Nephron (organoid): ENCODE measurements at regions not wholly inside any gene's neighbourhood (a gene's known extent, or its start where the extent isn't known, plus 50 kb on each side); places are given as distances from the start of the nearest gene placed in this dataset.
"Not testable (repeated sequence)": the region's sequence is repeated elsewhere in the genome, so short reads cannot be mapped to it uniquely, and the experiment has no call there.

Source experiments
- H3K27ac Mint-ChIP-seq, 3 experiments: 2 replicates each; pipeline ENCODE4 v1.8.0; 2020; ENCODE audit warnings: mixed read lengths in 3 of 3, mild to moderate bottlenecking in 2 of 3, moderate library complexity in 1 of 3
- H3K27me3 Mint-ChIP-seq: 2 replicates; pipeline ENCODE4 v1.8.0; 2021; ENCODE audit warnings: low read depth, mild to moderate bottlenecking, moderate library complexity, mixed read lengths
- H3K36me3 Mint-ChIP-seq: 2 replicates; pipeline ENCODE4 v1.8.0; 2020; ENCODE audit warnings: low read depth, mixed read lengths
- H3K4me1 Mint-ChIP-seq: 2 replicates; pipeline ENCODE4 v1.8.0; 2020; ENCODE audit warnings: mixed read lengths
- H3K4me3 Mint-ChIP-seq, 3 experiments: 2 replicates each; pipeline ENCODE4 v1.8.0; 2020; ENCODE audit warnings: mild to moderate bottlenecking in 3 of 3, mixed read lengths in 3 of 3, moderate library complexity in 2 of 3
- H3K9me3 Mint-ChIP-seq: 2 replicates; pipeline ENCODE4 v1.8.0; 2020; ENCODE audit warnings: mixed read lengths
- CTCF ChIP-seq, 3 experiments: fragments of 200-600 bp; sonication (generic); IDR thresholded peaks; one replicate each; pipeline ENCODE4 v1.5.0; 2021; ENCODE audit warnings: antibody characterized with exemption in 3 of 3; ENCODE audit not compliant: unreplicated experiment in 3 of 3

- Mint-ChIP-seq H3K4me3 (no peak overlapping the region), H3K36me3 (no peaks in the 10 kb centered on the region), H3K4me1 (no peaks in the 10 kb centered on the region), H3K9me3 (no peaks in the 10 kb centered on the region), H3K27me3 (peaks cover 17% of the 10 kb centered on the region), H3K27ac (no peak overlapping the region)
- TF ChIP-seq CTCF (IDR thresholded peaks at IDR 0.05; ENCODE audit: unreplicated experiment in 3 of 3): no peak
Measured at GRCh38 chr14:21825845-21826244, 152.2 kb upstream of the OR4E1 start.

- Mint-ChIP-seq H3K36me3 (no peaks in the 10 kb centered on the region), H3K4me3 (no peak overlapping the region), H3K27ac (no peak overlapping the region), H3K9me3 (no peaks in the 10 kb centered on the region), H3K27me3 (peaks cover 17% of the 10 kb centered on the region), H3K4me1 (no peaks in the 10 kb centered on the region)
- peak in 2 of 3 experiments; percentile 22 to 47 for TF ChIP-seq CTCF (IDR thresholded peaks at IDR 0.05; ENCODE audit: unreplicated experiment in 3 of 3)
Measured at GRCh38 chr14:21825149-21825743, 151.6 kb upstream of the OR4E1 start.

GRCh38 chr14:21822109-21822508 lies 148.5 kb upstream of the OR4E1 start:
- no peak overlapping the region for H3K27ac Mint-ChIP-seq
- H3K4me3 Mint-ChIP-seq: no peak overlapping the region
- H3K36me3 Mint-ChIP-seq: no peaks in the 10 kb centered on the region
- no peaks in the 10 kb centered on the region for H3K4me1 Mint-ChIP-seq
- no peak for TF ChIP-seq CTCF (IDR thresholded peaks at IDR 0.05; ENCODE audit: unreplicated experiment in 3 of 3)
- peaks cover 6% of the 10 kb centered on the region for H3K9me3 Mint-ChIP-seq
- H3K27me3 Mint-ChIP-seq: peaks cover 4% of the 10 kb centered on the region

- Mint-ChIP-seq H3K36me3 (no peaks in the 10 kb centered on the region), H3K4me1 (no peaks in the 10 kb centered on the region), H3K4me3 (no peak overlapping the region), H3K27me3 (no peaks in the 10 kb centered on the region), H3K27ac (no peak overlapping the region), H3K9me3 (peaks cover 11% of the 10 kb centered on the region)
- no peak for TF ChIP-seq CTCF (IDR thresholded peaks at IDR 0.05; ENCODE audit: unreplicated experiment in 3 of 3)
Measured at GRCh38 chr14:21820631-21821030, 147.0 kb upstream of the OR4E1 start.

- not testable (repeated sequence) for H3K27me3 Mint-ChIP-seq, H3K4me3 Mint-ChIP-seq, H3K27ac Mint-ChIP-seq, H3K4me1 Mint-ChIP-seq, H3K36me3 Mint-ChIP-seq
- peaks cover 12% of the 10 kb centered on the region for H3K9me3 Mint-ChIP-seq
Measured at GRCh38 chr14:21819891-21820290, 146.3 kb upstream of the OR4E1 start.

GRCh38 chr14:21817010-21817409 lies 143.4 kb upstream of the OR4E1 start:
- not testable (repeated sequence) for H3K27ac Mint-ChIP-seq, H3K27me3 Mint-ChIP-seq, H3K4me1 Mint-ChIP-seq, H3K4me3 Mint-ChIP-seq, H3K36me3 Mint-ChIP-seq
- H3K9me3 Mint-ChIP-seq: peaks cover 18% of the 10 kb centered on the region

- TF ChIP-seq CTCF (IDR thresholded peaks at IDR 0.05; ENCODE audit: unreplicated experiment in 3 of 3): no peak
- H3K27ac Mint-ChIP-seq: no peak overlapping the region
- no peak overlapping the region for H3K4me3 Mint-ChIP-seq
- H3K9me3 Mint-ChIP-seq: peaks cover 7% of the 10 kb centered on the region
- no peaks in the 10 kb centered on the region for H3K36me3 Mint-ChIP-seq
- no peaks in the 10 kb centered on the region for H3K4me1 Mint-ChIP-seq
- H3K27me3 Mint-ChIP-seq: no peaks in the 10 kb centered on the region
Measured at GRCh38 chr14:21807975-21808374, 134.4 kb upstream of the OR4E1 start.
